ENCODE measurements at regions not wholly inside any gene's neighbourhood (a gene's known extent, or its start where the extent isn't known, plus 50 kb on each side); places are given as distances from the start of the nearest gene placed in this dataset.

DNA sequence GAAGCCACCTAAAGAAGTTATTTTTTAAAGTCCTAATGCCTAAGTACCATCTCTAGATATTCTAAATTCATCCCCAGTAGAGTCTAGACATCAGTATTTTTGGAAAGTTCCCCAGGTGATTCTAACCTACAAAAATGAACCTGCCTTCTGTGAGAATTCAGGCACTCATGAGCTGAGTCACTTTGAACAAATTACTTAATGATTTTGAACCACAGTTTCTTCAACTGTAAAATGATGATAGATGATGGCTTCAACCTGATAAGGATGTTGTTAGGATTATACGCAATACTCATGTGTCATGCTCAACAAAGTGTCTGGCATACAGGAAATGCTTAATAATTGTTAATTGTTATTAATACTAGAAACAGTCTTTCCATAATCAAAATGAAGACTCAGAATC is 82.8 kb upstream of the OR5AK2 start:
- no peaks in the 10 kb centered on the region for H3K27me3 ChIP-seq
- DNase-seq, result no peak
- H3K4me3 ChIP-seq (ENCODE audit: low read depth, low read length), result no peak overlapping the region
- no peaks in the 10 kb centered on the region for H3K9me3 ChIP-seq
- H3K36me3 ChIP-seq, result no peaks in the 10 kb centered on the region
- no peaks in the 10 kb centered on the region for H3K4me1 ChIP-seq
- TF ChIP-seq, protein P1, sequence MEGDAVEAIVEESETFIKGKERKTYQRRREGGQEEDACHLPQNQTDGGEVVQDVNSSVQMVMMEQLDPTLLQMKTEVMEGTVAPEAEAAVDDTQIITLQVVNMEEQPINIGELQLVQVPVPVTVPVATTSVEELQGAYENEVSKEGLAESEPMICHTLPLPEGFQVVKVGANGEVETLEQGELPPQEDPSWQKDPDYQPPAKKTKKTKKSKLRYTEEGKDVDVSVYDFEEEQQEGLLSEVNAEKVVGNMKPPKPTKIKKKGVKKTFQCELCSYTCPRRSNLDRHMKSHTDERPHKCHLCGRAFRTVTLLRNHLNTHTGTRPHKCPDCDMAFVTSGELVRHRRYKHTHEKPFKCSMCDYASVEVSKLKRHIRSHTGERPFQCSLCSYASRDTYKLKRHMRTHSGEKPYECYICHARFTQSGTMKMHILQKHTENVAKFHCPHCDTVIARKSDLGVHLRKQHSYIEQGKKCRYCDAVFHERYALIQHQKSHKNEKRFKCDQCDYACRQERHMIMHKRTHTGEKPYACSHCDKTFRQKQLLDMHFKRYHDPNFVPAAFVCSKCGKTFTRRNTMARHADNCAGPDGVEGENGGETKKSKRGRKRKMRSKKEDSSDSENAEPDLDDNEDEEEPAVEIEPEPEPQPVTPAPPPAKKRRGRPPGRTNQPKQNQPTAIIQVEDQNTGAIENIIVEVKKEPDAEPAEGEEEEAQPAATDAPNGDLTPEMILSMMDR (IDR thresholded peaks at IDR 0.05; ENCODE audit: low read depth, low read length), result no peak

DNA sequence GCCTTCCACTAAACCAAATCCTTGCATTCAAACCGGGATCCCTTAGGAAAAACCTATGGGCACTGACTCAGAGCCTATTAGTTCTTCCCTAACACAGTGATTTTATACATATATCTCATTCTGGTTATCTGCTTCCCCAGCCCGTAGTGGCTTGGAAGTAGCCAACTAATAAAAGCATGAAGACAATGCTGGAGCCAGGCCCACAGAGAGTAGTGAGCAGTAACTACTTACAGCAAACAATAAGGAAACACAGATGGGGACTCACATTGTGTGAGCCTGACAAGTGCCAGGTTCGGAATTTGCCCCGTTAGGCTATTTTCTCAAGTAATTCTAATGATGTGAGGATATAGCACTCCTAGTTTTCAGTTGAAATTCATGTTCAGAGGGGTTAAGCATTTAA is 83.3 kb upstream of the OR5AK2 start:
- DNase-seq, result no peak
- Histone ChIP-seq H3K27me3 (no peaks in the 10 kb centered on the region), H3K36me3 (no peaks in the 10 kb centered on the region), H3K9me3 (no peaks in the 10 kb centered on the region), H3K4me3 (ENCODE audit: low read depth, low read length) (no peak overlapping the region), H3K4me1 (no peaks in the 10 kb centered on the region)
- TF ChIP-seq, protein P1 (IDR thresholded peaks at IDR 0.05; ENCODE audit: low read depth, low read length), result no peak

DNA sequence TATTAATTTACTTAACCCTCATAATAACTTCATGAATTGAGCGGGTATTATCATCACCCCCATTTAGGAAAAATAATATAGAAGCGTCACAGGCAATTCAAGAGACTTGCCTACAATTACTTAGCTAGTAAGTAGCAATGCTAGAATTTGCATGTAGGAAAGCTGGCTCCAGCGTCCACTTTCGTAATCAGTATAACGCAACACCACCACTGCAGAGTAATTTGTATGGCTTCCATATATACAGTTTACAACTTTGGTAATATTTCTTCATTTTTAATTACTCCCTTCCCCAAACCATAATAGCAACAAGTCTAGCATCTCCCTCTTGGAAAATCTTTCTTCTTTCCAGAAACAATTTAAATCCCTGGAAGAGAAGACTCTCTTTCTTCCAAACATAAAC is 89.9 kb upstream of the OR5AK2 start:
- TF ChIP-seq, protein P1 (IDR thresholded peaks at IDR 0.05; ENCODE audit: low read depth, low read length), result no peak
- Histone ChIP-seq H3K4me1 (no peaks in the 10 kb centered on the region), H3K9me3 (no peaks in the 10 kb centered on the region), H3K4me3 (ENCODE audit: low read depth, low read length) (no peak overlapping the region), H3K27me3 (no peaks in the 10 kb centered on the region), H3K36me3 (no peaks in the 10 kb centered on the region)
- DNase-seq, result no peak

DNA sequence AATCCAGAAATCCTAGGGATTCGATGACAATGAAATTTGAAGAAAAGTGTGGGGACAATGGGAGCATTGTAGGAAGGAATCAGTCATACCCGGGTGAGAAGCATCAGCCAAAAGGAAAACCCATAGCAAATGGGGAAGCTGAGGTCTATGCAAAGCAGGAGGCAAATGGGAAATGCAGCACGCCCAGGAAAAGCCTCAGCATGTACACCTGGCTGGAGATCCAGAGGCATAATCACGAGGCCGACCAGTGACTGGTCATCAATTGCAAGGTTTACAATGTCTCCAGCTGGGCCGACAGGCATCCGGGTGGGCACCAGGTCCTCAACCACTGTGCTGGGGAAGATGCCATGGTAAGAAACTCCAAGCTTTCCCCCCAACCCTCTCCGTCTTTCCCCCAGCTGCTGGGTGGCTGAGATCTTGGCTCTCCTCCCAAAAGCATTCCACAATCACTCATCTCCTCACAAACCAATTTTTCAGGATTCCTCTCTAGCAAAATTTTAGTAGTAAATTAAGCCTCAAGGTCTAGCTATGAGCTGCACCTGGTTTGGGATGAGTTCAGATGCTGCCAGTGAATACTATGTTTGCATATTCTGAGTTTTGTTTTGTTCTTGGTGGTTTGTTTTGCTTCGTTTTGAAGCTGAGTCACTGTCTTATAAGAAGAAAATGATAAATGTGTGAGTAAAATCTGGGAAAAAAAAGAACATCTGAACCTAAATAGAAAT is 98.0 kb upstream of the OR5AK2 start:
- no peaks in the 10 kb centered on the region for H3K4me1 ChIP-seq
- H3K9me3 ChIP-seq, result no peaks in the 10 kb centered on the region
- TF ChIP-seq, protein P1 (IDR thresholded peaks at IDR 0.05; ENCODE audit: low read depth, low read length), result no peak
- no peaks in the 10 kb centered on the region for H3K27me3 ChIP-seq
- DNase-seq, result no peak
- no peaks in the 10 kb centered on the region for H3K36me3 ChIP-seq
- H3K4me3 ChIP-seq (ENCODE audit: low read depth, low read length), result no peak overlapping the region

DNA sequence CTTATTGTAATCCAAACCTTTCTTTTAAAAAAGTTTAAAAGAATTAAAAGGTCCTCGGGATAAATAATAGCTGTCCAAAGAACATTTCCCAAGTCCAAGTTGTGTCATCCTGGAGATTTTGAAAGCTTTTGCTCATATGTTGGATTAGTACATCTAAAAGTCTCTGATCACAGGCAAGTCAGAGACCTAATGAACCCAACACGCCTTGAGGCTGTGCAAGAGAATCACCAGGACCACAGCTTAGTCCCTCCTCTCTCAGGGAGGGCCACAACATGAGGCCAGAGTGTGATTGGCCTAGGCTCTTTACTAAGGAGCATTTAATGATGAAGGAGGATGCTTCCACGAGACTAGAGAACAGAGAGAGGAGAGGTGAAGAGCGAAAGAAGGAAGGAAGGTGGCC is 98.7 kb upstream of the OR5AK2 start:
- Histone ChIP-seq H3K4me3 (ENCODE audit: low read depth, low read length) (no peak overlapping the region), H3K27me3 (no peaks in the 10 kb centered on the region), H3K4me1 (no peaks in the 10 kb centered on the region), H3K36me3 (no peaks in the 10 kb centered on the region), H3K9me3 (no peaks in the 10 kb centered on the region)
- no peak for DNase-seq
- TF ChIP-seq, protein P1 (IDR thresholded peaks at IDR 0.05; ENCODE audit: low read depth, low read length), result no peak

DNA sequence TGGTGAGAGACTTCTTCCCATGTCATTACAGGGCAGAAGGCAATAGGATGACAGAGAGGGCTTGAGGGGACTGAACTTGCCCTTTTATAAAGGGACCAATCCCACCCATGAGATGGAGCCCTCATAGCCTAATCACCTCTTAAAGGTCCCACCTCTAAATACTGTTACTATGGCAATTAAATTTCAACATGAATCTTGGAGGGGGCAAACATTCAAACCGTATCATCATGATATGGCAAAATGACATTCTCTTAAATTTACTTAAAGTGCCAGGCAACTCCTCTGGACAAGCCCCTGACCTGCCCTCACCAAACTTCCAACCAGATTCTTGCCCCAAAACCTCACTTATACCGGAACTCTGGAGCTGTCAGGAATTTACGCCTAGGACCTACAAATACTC is 100.8 kb upstream of the OR5AK2 start:
- Histone ChIP-seq H3K9me3 (no peaks in the 10 kb centered on the region), H3K4me3 (ENCODE audit: low read depth, low read length) (no peak overlapping the region), H3K27me3 (no peaks in the 10 kb centered on the region), H3K4me1 (no peaks in the 10 kb centered on the region), H3K36me3 (no peaks in the 10 kb centered on the region)
- no peak for DNase-seq
- TF ChIP-seq, protein P1 (IDR thresholded peaks at IDR 0.05; ENCODE audit: low read depth, low read length), result no peak
